Keratinocyte (primary cell): ENCODE measurements at regions not wholly inside any gene's neighbourhood (a gene's known extent, or its start where the extent isn't known, plus 50 kb on each side); places are given as distances from the start of the nearest gene placed in this dataset.

Experiments
- DNase-seq: peaks from one replicate; pipeline ENCODE4 v3.0.0-alpha.2; 2011; ENCODE audit warnings: low read depth, missing footprints, low spot score
- FAIRE-seq: peaks from 2 replicates; lab custom pipeline; 2011; peaks lifted over from hg19 to GRCh38; lab: Jason Lieb, UNC
- H2AFZ ChIP-seq: 2 replicates; pipeline ENCODE4 v1.6.0; 2012; ENCODE audit warnings: low read length, control low read depth, inconsistent platforms; ENCODE audit not compliant: control insufficient read depth
- H3K27ac ChIP-seq: 2 replicates; pipeline ENCODE4 v1.5.1; 2011; ENCODE audit warnings: low read length; ENCODE audit not compliant: control insufficient read depth, insufficient read depth
- H3K27me3 ChIP-seq: 3 replicates; pipeline ENCODE4 v1.6.0; 2011; ENCODE audit warnings: low read length; ENCODE audit not compliant: control insufficient read depth, insufficient read depth; ENCODE audit errors: extremely low read depth
- H3K36me3 ChIP-seq, 2 experiments: 2 replicates in 1 of 2; 3 replicates in 1 of 2; pipeline ENCODE4 v1.5.1; 2011; ENCODE audit warnings: low read length in 2 of 2, mild to moderate bottlenecking in 1 of 2; ENCODE audit not compliant: control insufficient read depth in 2 of 2, insufficient read depth in 2 of 2; ENCODE audit errors: extremely low read depth in 1 of 2
- H3K4me1 ChIP-seq: 3 replicates; pipeline ENCODE4 v1.5.1; 2011; ENCODE audit warnings: low read length; ENCODE audit not compliant: control insufficient read depth, insufficient read depth; ENCODE audit errors: extremely low read depth
- H3K4me2 ChIP-seq: 3 replicates; pipeline ENCODE4 v1.6.0; 2011; ENCODE audit warnings: low read depth, low read length; ENCODE audit not compliant: control insufficient read depth, insufficient read depth; ENCODE audit errors: extremely low read depth
- H3K4me3 ChIP-seq, 3 experiments: fragments of 200-600 bp in 1 of 3; sonication (generic) in 1 of 3; 2 replicates in 2 of 3; 3 replicates in 1 of 3; pipeline ENCODE4 v1.5.1; 2011 to 2016; ENCODE audit warnings: low read length in 3 of 3, mild to moderate bottlenecking in 3 of 3, control low read depth in 2 of 3, inconsistent platforms in 1 of 3, low read depth in 1 of 3, mixed read lengths in 1 of 3, mixed run types in 1 of 3, moderate library complexity in 1 of 3; ENCODE audit not compliant: control insufficient read depth in 2 of 3, insufficient read depth in 2 of 3; ENCODE audit errors: extremely low read depth in 1 of 3
- H3K79me2 ChIP-seq: 2 replicates; pipeline ENCODE4 v1.6.0; 2012; ENCODE audit warnings: low read length; ENCODE audit not compliant: control insufficient read depth, insufficient read depth
- H3K9ac ChIP-seq: 3 replicates; pipeline ENCODE4 v1.6.0; 2011; ENCODE audit warnings: low read length; ENCODE audit not compliant: control insufficient read depth, insufficient read depth; ENCODE audit errors: extremely low read depth
- H3K9me1 ChIP-seq: 3 replicates; pipeline ENCODE4 v1.6.0; 2011; ENCODE audit warnings: low read length; ENCODE audit not compliant: control insufficient read depth, insufficient read depth; ENCODE audit errors: extremely low read depth
- H3K9me3 ChIP-seq: 2 replicates; pipeline ENCODE4 v1.5.1; 2012; ENCODE audit warnings: low read depth, low read length; ENCODE audit not compliant: control insufficient read depth
- H4K20me1 ChIP-seq: 3 replicates; pipeline ENCODE4 v1.6.0; 2011; ENCODE audit warnings: low read length; ENCODE audit not compliant: control insufficient read depth, insufficient read depth; ENCODE audit errors: extremely low read depth
- CTCF ChIP-seq, 3 experiments: IDR thresholded peaks in 1 of 3; conservative IDR thresholded peaks in 1 of 3; optimal IDR thresholded peaks in 1 of 3; 2 replicates in 2 of 3; 3 replicates in 1 of 3; pipeline versions ENCODE3 to v1.5.1; 2011; ENCODE audit warnings: low read length in 3 of 3, mild to moderate bottlenecking in 3 of 3, moderate library complexity in 2 of 3, control low read depth in 1 of 3, inconsistent platforms in 1 of 3; ENCODE audit not compliant: insufficient read depth in 2 of 3; ENCODE audit errors: extremely low read depth in 1 of 3
- EZH2 ChIP-seq: IDR thresholded peaks from one replicate; pipeline ENCODE4 v1.6.1; 2012; ENCODE audit warnings: inconsistent platforms, mild to moderate bottlenecking, low read length, moderate library complexity
- dilution Hi-C: fragments of 300-500 bp; cut with MboI; formaldehyde crosslinking; loops from one replicate; pipeline ENCODE4 v1.7.0; 2020; ENCODE audit warnings: low sequenced_read_pairs; ENCODE audit not compliant: extremely low pct_ligation_motif_present

DNA sequence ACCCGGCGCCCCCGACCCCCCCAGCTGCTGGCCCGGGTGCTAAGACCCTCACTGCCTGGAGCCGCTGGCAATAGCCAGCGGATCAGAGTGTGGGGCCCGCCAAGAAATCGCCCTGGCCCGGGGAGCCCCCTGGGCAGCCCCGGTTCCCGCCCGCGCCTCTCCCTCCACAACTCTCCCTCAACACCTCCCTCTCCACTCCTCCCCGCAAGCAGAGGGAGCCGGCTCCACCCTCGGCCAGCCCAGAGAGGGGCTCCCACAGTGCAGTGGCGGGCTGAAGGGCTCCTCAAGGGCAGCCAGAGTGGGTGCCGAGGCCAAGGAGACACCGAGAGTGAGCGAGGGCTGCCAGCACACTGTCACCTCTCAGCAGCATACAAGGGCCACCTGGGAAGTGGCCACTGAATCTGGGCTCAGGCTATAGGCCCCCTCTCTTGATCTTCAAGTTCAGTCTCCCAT is 385.5 kb downstream of the SEC14L1 start:
- Histone ChIP-seq H3K36me3 (no peaks in the 10 kb centered on the region), H3K9ac (no peak overlapping the region), H3K4me3 (peak overlapping the region in 1 of 3 experiments; percentile 23), H3K79me2 (no peaks in the 10 kb centered on the region), H4K20me1 (no peaks in the 10 kb centered on the region), H3K4me1 (no peaks in the 10 kb centered on the region), H3K9me3 (no peaks in the 10 kb centered on the region), H3K9me1 (no peaks in the 10 kb centered on the region), H3K4me2 (peak overlapping the region; percentile 50), H3K27me3 (peaks cover 33% of the 10 kb centered on the region), H3K27ac (no peak overlapping the region), H2AFZ (no peak overlapping the region)
- no peak for FAIRE-seq
- dilution Hi-C loops: no loop called here
- no peak for DNase-seq
- TF ChIP-seq CTCF (optimal IDR thresholded peaks at IDR 0.05 in 1 of 3, IDR thresholded peaks at IDR 0.05 in 1 of 3, conservative IDR thresholded peaks at IDR 0.05 in 1 of 3; ENCODE audit: extremely low read depth in 1 of 3, insufficient read depth in 2 of 3, low read length in 3 of 3) (no peak), EZH2 (no peak)

- no peaks in the 10 kb centered on the region for H4K20me1 ChIP-seq
- H3K9me1 ChIP-seq: no peaks in the 10 kb centered on the region
- no peaks in the 10 kb centered on the region for H3K4me1 ChIP-seq
- DNase-seq (no peak), FAIRE-seq (no peak)
- peak overlapping the region; percentile 50 for H3K4me2 ChIP-seq
- dilution Hi-C loops: no loop called here
- no peaks in the 10 kb centered on the region for H3K79me2 ChIP-seq
- H3K36me3 ChIP-seq: no peaks in the 10 kb centered on the region
- H3K9ac ChIP-seq: no peak overlapping the region
- H2AFZ ChIP-seq: peak overlapping the region; percentile 7
- H3K27me3 ChIP-seq: peaks cover 33% of the 10 kb centered on the region
- TF ChIP-seq CTCF (optimal IDR thresholded peaks at IDR 0.05 in 1 of 3, IDR thresholded peaks at IDR 0.05 in 1 of 3, conservative IDR thresholded peaks at IDR 0.05 in 1 of 3; ENCODE audit: extremely low read depth in 1 of 3, insufficient read depth in 2 of 3, low read length in 3 of 3): no peak
- TF ChIP-seq EZH2: no peak
- no peak overlapping the region for H3K27ac ChIP-seq
- H3K4me3 ChIP-seq: peak overlapping the region in 2 of 3 experiments; percentile 13 to 23
- H3K9me3 ChIP-seq: no peaks in the 10 kb centered on the region
Measured at GRCh38 chr17:77526728-77527350, 386.1 kb downstream of the SEC14L1 start.
